GM21528 (cell line): ENCODE measurements at regions not wholly inside any gene's neighbourhood (a gene's known extent, or its start where the extent isn't known, plus 50 kb on each side); places are given as distances from the start of the nearest gene placed in this dataset.

Experiments
- ATAC-seq: cut with Tn5 transposase; IDR thresholded peaks from one replicate; pipeline ENCODE4 v1.9.1; 2021; ENCODE audit warnings: mild to moderate bottlenecking, moderate library complexity; ENCODE audit not compliant: unreplicated experiment, low FRiP score

- ATAC-seq: no peak
Measured at GRCh38 chr18:41165625-41166024, 789.4 kb upstream of the PIK3C3 start.

- ATAC-seq: no peak
Measured at GRCh38 chr18:41162781-41163180, 792.3 kb upstream of the PIK3C3 start.

- ATAC-seq: no peak
Measured at GRCh38 chr18:41162191-41162590, 792.8 kb upstream of the PIK3C3 start.

- ATAC-seq: no peak
Measured at GRCh38 chr18:41155910-41156851, 798.9 kb upstream of the PIK3C3 start.

GRCh38 chr18:41155025-41155424 lies 800.0 kb upstream of the PIK3C3 start:
- no peak for ATAC-seq

- ATAC-seq: no peak
Measured at GRCh38 chr18:41153871-41154270, 801.2 kb upstream of the PIK3C3 start.

GRCh38 chr18:41150316-41150715 lies 804.7 kb upstream of the PIK3C3 start:
- no peak for ATAC-seq

- ATAC-seq: no peak
Measured at GRCh38 chr18:41146301-41146700, 808.7 kb upstream of the PIK3C3 start.

- ATAC-seq: no peak
Measured at GRCh38 chr18:41145516-41145915, 809.5 kb upstream of the PIK3C3 start.

- no peak for ATAC-seq
Measured at GRCh38 chr18:41144441-41144840, 810.6 kb upstream of the PIK3C3 start.

GRCh38 chr18:41140506-41140905 lies 814.5 kb upstream of the PIK3C3 start:
- no peak for ATAC-seq

- ATAC-seq: no peak
Measured at GRCh38 chr18:41135146-41135545, 819.9 kb upstream of the PIK3C3 start.

GRCh38 chr18:41134426-41134825 lies 820.6 kb upstream of the PIK3C3 start:
- ATAC-seq: no peak

- ATAC-seq: no peak
Measured at GRCh38 chr18:41131050-41131449, 824.0 kb upstream of the PIK3C3 start.

- no peak for ATAC-seq
Measured at GRCh38 chr18:41128545-41128944, 826.5 kb upstream of the PIK3C3 start.

GRCh38 chr18:41128126-41128525 lies 826.9 kb upstream of the PIK3C3 start:
- no peak for ATAC-seq

- no peak for ATAC-seq
Measured at GRCh38 chr18:41126541-41127235, 828.3 kb upstream of the PIK3C3 start.

GRCh38 chr18:41121116-41121826 lies 833.8 kb upstream of the PIK3C3 start:
- ATAC-seq: no peak

GRCh38 chr18:41119031-41119430 lies 836.0 kb upstream of the PIK3C3 start:
- no peak for ATAC-seq

GRCh38 chr18:41113885-41114482 lies 841.0 kb upstream of the PIK3C3 start:
- ATAC-seq: no peak

GRCh38 chr18:41099451-41099850 lies 855.6 kb upstream of the PIK3C3 start:
- no peak for ATAC-seq
